GM21515 (cell line): ENCODE measurements at regions not wholly inside any gene's neighbourhood (a gene's known extent, or its start where the extent isn't known, plus 50 kb on each side); places are given as distances from the start of the nearest gene placed in this dataset.
"Not testable (repeated sequence)": the region's sequence is repeated elsewhere in the genome, so short reads cannot be mapped to it uniquely, and the experiment has no call there.

ENCODE experiments used
- ATAC-seq: cut with Tn5 transposase; IDR thresholded peaks from one replicate; pipeline ENCODE4 v1.9.1; 2021; ENCODE audit not compliant: unreplicated experiment

- no peak for ATAC-seq
These were observed 220.7 kb downstream of the TACR3 start for GRCh38 chr4:103499094-103499493.

GRCh38 chr4:103498161-103499070 is 221.4 kb downstream of the TACR3 start:
- ATAC-seq: peak; percentile 92

- peak; percentile 40 for ATAC-seq
These were observed 222.1 kb downstream of the TACR3 start for GRCh38 chr4:103497692-103498091.

- no peak for ATAC-seq
These were observed 223.0 kb downstream of the TACR3 start for GRCh38 chr4:103496800-103497199.

GRCh38 chr4:103493450-103494159 is 226.2 kb downstream of the TACR3 start:
- no peak for ATAC-seq

- ATAC-seq: not testable (repeated sequence)
These were observed 234.5 kb downstream of the TACR3 start for GRCh38 chr4:103485296-103485695.

GRCh38 chr4:103484521-103484920 is 235.3 kb downstream of the TACR3 start:
- ATAC-seq: no peak

GRCh38 chr4:103482893-103483292 is 236.9 kb downstream of the TACR3 start:
- ATAC-seq: no peak

- no peak for ATAC-seq
These were observed 237.3 kb downstream of the TACR3 start for GRCh38 chr4:103482471-103482870.

GRCh38 chr4:103478734-103479133 is 241.1 kb downstream of the TACR3 start:
- no peak for ATAC-seq

GRCh38 chr4:103478210-103478609 is 241.6 kb downstream of the TACR3 start:
- ATAC-seq: no peak

GRCh38 chr4:103457566-103457965 is 259.4 kb upstream of the CENPE start:
- no peak for ATAC-seq

GRCh38 chr4:103451341-103451740 is 253.2 kb upstream of the CENPE start:
- no peak for ATAC-seq

- no peak for ATAC-seq
These were observed 252.6 kb upstream of the CENPE start for GRCh38 chr4:103450693-103451092.

- no peak for ATAC-seq
These were observed 251.3 kb upstream of the CENPE start for GRCh38 chr4:103449296-103450023.

GRCh38 chr4:103445377-103445776 is 247.2 kb upstream of the CENPE start:
- ATAC-seq: no peak

- no peak for ATAC-seq
These were observed 245.2 kb upstream of the CENPE start for GRCh38 chr4:103443324-103443723.

GRCh38 chr4:103429283-103429682 is 231.1 kb upstream of the CENPE start:
- ATAC-seq: no peak

- no peak for ATAC-seq
These were observed 227.3 kb upstream of the CENPE start for GRCh38 chr4:103425406-103425805.

- no peak for ATAC-seq
These were observed 226.7 kb upstream of the CENPE start for GRCh38 chr4:103424853-103425252.

GRCh38 chr4:103423261-103423660 is 225.1 kb upstream of the CENPE start:
- ATAC-seq: no peak
